ENCODE measurements at regions not wholly inside any gene's neighbourhood (a gene's known extent, or its start where the extent isn't known, plus 50 kb on each side); places are given as distances from the start of the nearest gene placed in this dataset.

DNA sequence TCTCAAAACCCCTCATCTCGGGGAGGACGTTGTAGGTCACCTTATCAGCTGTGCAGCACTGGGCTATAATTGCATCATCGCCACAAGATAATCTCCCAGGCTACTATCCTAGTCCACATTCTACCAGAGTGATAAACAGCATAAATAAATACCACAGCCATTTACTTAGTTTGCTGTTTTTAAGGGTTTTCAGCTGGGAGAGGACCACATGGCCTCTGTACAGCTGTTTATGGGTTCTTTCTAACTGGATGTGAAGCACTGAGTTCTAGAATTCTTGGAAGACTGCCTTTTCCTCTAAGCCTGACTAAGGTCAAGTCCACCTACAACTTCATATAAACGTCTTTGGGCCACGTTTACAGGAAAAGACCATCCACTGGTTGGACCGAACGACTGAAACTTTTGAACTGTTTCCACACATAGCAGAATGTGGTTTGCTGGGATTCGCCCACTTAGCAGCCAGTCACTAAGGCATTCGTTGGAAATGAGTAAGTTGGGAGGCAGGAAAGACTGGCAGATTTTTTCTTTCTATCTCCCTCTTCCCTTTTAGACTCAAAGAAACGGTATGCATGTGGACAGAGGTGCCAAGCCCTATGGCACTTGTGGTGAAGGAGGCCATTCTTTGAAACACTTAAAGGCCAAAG, 752.5 kb upstream of the SGCG start:
- DNase-seq (ENCODE audit: low read depth): no peak

DNA sequence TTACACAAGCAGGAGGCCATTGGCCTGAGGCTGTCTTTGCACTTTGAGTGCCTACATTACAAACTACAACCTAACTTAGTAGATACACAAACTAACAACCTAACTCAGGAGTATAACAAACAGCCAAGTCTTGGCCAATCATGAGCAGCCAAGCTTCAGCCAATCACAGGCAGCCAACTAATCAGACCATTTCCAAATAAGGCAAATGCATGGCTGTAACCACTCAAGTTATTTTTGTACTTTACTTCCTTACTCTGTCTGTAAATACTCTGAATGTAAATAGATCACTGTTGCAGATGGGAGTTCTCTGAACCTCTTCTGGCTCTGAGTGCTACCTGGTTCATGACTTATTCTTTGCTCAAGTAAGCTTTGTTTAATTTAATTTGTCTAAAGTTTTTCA, 748.1 kb upstream of the SGCG start:
- no peak for DNase-seq (ENCODE audit: low read depth)

DNA sequence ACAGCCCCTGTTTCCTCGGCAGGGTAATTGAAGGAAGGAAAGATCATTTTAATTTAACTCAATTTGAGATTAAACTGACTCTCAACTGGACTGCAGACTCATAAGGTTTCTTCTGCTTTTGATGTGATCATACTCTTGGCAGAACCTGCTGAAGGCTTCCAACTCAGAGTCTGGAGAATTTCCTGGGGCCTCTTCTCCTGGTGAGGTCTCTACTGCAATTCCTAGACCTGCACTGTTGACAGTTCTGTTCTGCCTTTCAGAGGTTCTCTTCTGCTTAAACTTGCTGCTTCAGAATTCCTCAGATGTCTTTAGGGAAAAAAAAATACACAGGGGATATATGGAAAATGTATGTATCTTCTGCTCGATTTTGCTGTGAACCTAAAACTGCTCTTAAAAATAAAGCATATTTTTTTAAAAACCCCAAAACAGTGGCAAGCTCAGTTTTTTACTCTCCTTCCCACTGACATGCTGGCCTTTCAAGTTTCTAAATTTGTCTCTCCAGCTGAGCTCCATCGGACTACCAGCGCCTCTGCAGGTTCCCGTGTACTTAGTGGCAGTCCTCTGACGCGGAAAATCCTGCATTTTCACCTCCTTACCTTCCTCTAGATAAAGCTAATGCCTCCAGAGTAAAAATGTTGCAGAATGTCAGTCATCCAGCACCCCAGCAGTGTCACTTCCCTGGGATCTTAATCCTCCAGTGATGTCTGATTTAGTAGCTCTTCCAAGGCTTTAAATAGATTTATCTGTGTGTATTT, 733.5 kb upstream of the SGCG start:
- no peak for DNase-seq (ENCODE audit: low read depth)

DNA sequence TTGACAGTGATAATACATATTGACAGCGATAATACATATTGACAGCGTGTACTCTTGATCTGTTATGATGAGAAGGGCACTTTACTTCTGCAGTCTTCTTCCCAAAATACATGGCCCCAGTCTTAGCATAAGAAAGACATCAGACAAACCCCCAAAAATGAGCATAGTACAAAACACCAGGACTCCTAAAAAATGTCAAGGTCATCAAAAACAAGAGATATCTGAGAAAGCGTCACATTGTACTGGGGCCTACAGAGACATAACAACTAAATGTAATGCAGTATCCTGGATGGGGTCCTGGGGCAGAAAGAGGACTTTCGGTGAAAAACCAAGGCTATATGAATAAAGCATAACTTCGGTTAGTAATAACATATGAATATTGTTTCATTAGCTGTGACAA, 731.5 kb upstream of the SGCG start:
- no peak for DNase-seq (ENCODE audit: low read depth)

DNA sequence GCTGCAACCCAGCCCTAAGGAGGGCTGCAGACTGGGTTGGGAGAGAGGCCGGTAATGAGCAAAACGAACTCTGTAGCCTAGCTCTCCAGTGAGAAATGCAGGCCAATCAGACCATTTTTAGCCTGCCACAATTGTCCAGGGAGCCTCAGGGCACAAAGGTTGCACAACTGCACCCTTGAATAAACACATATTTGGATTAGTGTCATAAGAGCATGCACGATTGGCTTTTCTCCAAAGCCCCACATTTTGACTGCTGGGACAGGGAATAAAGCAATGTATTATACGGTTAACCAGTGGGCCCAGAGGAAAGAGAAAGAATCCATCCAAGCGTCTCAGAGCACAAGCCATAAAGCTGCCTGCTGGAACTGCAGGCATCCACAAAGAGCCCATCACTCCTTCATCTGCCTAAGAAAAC, 729.4 kb upstream of the SGCG start:
- DNase-seq (ENCODE audit: low read depth): no peak

DNA sequence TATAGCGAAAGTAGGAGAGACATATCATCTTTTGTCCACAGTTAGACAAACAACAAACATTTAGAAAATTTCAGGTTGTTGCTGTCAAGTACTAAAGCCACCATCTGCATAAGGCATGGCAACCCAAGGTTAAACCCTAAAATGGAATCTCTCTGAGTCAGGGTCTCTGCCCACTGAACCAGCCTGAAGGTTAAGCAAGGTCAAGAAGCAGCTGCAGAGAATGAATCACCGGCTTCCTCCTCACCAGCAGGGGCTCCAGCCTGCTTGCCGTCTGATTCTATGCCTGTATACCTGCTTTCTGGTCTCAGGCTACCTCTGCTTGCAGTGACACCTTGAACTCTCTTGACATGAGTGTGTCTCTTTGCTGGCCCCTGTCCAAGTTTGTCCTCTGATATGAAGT, 726.2 kb upstream of the SGCG start:
- DNase-seq (ENCODE audit: low read depth): no peak

DNA sequence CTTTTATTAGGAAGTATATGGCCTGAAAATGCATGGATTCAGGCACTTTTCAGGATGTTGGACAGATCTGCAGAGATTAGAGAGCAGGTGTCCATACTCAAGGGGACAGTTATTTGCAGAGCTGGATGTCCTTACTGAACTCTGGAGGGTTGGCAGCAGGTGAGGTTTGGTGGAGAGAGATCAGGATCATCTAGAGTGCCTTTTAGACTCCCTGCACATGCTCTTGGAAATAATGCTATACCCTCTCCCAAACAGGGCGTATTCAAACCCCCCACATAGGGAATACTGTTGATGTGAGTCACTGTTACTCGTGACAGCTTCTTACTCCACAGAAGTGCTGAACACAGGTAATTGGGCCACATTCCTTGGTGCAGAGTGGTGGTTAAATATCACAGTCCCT, 725.7 kb upstream of the SGCG start:
- no peak for DNase-seq (ENCODE audit: low read depth)

DNA sequence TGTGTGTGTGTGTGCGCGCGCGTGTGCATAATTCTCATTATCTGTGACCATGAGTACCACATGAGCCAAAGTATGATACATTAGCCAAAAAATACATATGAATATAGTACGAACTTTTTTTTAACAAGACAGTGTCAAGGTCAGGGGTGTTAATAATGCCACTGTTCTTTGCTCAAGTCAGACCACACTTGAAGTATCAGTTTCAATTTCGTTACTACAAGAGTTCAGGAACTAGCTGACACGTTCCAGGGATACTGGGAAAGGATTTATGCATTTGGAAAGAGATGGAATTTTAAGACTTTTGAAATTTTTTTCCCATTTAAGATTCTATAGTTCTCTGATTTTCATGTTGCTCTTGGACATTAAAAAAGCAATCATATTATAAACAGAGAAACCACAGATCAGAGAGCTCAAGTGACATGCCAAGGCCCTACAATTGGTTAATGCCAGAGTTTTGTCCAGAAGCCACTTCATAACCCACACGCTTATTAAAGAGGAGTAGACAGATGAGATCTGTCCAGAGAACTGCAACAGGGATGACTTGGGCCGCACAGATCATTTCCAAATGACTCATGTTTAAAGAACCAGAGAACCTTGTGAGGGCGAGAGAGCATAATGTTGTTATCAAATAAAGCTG, 718.8 kb upstream of the SGCG start:
- DNase-seq (ENCODE audit: low read depth): no peak

DNA sequence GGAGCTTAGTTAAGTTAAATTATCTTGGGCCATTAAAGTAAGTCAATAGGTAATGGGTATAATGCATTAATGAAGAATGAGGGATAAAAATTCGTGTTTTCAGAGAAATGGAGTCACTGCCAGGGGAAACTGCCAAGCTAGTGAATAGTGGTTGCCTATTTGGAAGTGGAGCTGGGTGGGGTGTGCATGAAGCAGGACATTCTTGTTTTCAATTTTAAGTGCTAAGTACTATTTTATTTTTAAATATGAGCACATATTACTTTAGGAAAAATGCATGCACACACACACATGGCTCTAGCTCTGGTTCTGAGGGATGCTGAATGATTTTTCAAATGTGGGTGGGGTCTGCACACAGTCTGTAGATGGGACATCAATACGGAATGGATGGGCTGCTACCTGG, 717.7 kb upstream of the SGCG start:
- no peak for DNase-seq (ENCODE audit: low read depth)

DNA sequence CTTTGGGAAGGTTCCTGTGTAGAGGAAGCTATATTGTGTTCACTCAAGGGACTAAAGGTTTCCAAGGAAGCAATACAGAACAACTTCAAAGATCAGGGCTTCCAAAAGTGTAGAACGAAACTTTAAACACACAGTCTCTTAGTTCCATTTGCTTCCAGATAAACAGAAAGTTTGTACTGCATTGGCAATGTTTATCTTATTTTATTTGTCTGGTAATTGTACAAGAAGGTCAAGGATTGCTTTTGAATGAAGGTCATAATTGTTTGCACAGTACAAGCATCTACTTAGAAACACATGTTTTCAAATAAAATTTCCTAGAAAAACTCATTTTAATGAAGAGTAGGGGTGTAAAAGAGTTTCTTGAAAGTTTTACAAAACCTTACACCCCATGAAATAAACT, 712.7 kb upstream of the SGCG start:
- no peak for DNase-seq (ENCODE audit: low read depth)

DNA sequence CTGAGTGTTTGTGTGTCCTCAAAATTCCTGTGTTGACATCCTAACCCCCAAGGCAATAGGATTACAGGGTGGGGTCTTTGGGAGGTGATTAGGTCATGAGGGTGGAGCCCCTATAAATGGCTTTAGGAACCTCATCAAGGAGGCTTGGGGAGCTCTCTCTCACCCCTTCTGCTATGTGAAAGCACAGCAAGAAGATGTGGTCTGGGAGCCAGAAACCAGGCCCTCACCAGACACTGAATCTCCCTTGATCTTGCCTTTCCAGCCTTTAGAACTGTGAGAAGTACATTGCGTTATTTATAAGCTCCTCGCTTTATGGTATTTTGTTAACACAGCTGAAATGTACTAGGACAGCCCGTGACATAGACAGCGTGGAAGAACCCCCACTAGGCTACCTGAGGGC, 712.0 kb upstream of the SGCG start:
- DNase-seq (ENCODE audit: low read depth): no peak

DNA sequence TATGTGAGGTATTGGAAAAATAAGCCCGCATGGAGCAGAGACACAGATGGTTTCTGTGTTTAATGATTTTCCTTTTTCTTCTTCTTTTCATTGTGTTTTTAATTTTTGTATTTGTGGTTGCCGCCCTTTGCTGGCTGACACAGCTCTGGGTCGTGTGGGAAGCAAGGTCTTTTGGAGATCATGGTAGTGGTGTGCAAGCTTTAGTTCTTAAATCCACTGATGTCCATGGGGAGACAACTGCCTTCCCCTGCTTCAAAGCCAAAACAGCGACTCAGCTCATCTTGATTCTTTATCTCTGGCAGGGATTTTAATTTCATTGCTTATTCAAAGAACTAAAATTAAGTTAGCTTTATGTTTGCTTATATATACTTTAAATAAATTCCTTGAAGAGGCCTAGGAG, 711.3 kb upstream of the SGCG start:
- DNase-seq (ENCODE audit: low read depth): no peak

DNA sequence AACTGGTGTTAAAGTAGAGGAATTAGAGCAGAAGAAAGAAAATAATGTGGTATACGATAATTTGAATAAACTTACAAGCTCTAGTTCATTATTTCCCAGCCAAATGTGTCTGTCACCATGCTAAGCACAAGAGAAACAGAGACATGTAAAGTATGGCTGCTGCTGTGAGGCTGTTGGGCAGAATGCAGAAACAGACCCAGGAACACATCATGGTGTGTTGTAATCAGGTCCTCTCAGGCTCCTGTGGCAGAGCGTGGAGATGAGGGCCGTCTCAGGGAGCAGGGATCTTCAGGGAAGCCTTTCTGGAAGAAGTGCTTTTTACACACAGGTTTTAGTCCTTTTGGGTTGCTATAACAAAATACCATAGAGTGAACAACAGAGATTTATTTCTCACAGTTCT, 710.7 kb upstream of the SGCG start:
- no peak for DNase-seq (ENCODE audit: low read depth)

DNA sequence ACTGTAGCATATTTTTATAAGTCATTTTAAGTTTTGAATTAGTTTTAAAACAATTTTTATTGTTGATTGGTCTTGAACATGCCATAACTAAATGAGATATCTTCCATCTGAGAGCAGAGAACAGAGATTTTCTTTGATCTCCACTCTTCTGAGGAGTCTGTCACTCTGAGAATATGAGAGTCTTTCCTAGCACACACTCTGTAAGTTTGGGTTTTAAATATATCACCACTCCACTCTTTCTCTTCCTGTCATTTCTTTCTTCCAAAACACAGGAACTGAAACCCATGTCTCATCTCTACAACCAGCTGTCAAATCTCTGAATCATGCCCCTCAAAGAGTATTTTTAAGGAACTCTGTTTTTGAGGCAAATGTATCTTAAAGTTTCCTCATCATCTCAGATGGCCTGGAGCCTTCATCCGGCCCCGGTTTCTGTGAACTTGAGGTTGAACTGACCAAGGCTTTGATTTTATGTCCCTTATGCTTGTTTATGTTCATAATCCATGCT, 698.2 kb upstream of the SGCG start:
- no peak for DNase-seq (ENCODE audit: low read depth)

DNA sequence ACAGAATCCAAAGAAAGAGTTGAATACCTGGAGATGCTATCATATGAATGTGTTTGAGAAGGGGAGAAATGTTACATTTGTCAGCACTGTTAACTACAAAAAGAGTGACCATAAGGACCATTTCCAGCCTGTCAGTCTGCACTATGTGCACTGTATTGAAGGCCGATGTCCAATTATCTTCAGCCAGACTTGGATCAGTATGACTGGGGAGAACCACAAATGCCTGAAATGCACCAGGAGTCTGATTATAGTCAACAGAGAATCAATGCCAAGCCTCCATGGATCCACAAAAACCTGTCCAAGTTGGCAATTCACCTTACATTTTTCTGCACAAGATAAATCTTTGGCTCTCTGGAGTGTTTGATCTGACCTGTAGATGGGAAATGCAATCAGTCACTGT, 697.5 kb upstream of the SGCG start:
- DNase-seq (ENCODE audit: low read depth): no peak

DNA sequence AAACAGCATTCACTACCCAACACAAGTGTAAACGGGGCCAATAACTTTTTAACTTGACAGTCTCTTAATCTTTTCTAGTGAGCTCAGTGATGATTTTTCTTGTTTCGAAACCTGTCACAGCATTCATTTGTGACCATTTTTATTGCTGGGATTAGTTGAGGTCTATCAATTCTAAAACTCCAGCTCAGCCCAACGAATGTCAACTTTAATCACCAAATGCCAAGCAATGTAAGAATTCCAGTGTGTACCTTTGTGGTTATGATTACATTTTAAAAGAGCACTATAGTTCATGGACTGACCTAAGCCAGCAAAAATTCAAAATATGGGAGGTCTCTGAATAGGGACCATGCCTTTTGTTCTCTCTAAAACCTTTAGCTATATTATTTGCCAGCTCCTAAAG, 694.3 kb upstream of the SGCG start:
- no peak for DNase-seq (ENCODE audit: low read depth)

DNA sequence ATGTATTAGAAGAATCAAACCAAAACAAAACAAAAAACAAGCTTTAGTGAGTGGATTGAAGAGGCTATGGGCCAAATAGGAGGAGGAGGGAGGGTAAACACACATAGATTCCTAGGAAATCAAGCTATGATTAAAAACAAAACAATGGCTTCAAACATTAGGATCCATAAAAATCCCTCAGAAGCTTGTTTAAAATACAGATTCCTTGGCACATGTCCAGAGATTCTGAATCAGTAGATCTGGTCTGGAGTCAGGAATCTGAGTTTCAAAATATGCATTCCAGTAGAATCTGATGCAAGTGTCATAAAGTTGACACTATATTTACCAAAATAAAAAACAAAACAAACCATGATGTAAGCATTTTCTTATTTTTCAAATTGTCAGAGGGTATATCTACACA, 692.8 kb upstream of the SGCG start:
- DNase-seq (ENCODE audit: low read depth): no peak

DNA sequence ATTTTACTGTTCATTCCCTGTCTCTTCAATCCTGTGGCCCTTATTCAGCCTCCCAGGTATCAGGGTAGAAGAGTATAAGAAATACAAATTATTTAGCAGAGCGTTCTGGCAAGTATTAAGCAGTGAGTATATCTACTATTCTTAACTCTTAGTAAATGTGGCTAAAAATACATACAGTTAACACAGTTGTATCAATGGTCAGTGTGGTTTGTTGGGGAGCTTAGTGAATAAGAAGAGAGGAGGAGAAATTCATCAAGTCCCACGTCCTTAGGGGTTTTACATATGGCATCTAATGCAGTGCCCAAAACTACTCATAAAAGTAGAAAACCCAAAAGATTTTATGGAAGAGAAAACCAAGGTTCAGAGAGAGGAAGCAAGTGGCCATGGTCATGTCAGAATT, 691.0 kb upstream of the SGCG start:
- no peak for DNase-seq (ENCODE audit: low read depth)

DNA sequence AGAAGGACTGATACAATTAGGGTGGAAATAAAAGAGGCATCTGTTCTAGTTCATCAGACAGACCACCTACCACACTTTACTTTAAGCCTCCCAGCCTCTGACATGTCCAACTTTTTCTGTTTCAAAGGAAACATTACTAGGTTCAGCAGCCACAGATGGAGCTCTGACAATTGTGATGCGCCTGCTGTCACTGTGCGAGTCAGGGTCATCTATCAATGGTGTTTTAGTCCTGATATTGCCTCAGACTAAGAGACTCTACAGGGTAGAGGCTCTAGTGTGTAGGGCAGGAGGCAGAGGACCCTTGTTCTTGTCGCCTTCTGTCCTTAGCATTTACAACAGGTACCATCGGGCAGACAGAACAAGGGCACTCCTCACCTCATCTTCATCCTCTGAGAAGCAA, 685.0 kb upstream of the SGCG start:
- DNase-seq (ENCODE audit: low read depth): no peak

DNA sequence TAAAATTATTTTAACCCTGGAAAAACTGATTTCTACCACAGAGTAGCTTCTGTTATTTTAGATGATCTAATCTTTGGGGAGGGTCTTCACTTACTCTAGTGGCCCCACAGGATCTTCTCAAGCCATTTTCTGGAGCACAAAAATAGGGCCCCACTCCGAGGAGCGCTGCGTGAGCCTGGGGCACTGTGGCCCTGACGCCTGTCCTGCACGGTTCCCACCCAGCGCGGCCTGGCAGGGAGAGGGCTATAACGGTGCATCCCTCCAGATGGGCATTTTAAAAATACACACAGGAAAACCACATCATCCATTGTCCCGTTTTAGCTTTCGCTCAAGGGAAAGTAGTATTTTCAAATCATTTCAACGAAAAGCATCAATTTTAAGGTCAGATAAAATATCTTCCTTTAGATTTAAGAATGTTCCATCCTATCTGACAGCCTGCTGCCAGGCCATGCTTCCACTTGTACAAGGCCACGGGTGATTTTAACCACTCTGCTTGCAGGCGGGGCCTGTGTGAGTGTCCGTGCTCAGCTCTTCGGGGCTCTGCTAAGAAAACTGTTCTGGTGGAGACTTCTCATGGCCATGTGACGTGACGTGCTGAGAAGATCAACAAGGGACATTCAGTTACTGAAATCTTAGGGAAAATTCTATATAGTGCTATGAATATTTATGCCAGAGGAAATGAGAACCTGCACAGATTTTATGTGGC, 683.8 kb upstream of the SGCG start:
- no peak for DNase-seq (ENCODE audit: low read depth)

DNA sequence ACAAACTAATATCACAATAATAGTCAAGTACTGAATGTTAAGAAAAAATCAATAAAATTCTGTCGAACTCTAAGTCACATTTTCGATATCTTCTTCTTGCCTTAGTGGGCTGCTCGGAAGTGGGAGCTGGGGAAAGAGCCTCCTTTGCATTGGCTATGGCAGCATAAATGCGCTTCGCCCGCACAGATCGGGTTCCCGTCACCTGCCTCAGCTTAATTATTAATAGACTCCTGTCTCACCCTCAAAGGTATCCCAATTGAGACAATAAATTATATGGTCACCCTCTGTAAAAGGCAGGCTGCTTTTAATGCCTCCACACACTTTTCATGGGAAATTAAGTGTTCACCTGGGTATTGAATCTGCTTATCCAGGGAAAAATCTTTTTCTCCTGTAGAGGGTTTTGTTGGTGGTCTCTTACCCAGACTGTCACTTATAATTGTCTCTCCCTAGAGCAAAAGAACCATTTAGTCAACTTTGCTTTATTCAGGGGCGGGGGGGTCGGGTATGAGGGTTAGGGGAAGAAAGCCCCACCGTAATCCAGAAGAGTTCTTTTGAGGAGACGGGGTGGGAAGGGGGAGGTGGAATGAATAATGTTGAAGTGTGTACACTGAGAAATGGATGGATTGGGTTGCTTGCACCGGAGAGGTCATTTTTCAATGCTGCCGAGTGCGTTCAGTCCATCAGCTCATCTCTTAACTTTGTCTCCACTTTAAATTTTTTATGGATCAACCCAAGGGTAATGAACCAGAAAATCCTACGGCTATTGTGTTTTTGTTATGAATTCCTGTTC, 682.6 kb upstream of the SGCG start:
- no peak for DNase-seq (ENCODE audit: low read depth)

DNA sequence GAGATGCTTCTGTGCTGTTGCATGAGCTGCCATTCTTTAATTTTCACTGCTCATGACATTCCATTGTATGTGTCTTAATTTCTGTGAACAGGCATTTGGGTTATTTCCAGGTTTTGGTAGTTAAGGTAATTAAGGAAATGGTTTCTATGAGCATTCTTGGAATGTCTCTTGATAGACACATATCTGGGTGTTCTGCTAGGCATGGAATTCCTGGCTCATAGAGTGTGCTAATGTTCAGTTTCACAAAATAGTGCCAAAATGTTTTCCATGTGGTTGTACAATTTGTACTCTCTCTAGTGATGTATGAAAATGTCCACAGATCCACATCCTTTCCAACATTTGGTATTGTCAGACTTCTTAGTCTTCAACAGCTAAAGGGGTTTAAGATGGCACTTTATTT, 680.9 kb upstream of the SGCG start:
- DNase-seq (ENCODE audit: low read depth): no peak
